GM21723 (cell line): ENCODE measurements at regions not wholly inside any gene's neighbourhood (a gene's known extent, or its start where the extent isn't known, plus 50 kb on each side); places are given as distances from the start of the nearest gene placed in this dataset.
"Not testable (repeated sequence)": the region's sequence is repeated elsewhere in the genome, so short reads cannot be mapped to it uniquely, and the experiment has no call there.

Experiments used
- ATAC-seq: cut with Tn5 transposase; IDR thresholded peaks from one replicate; pipeline ENCODE4 v1.9.1; 2021; ENCODE audit warnings: mild to moderate bottlenecking, moderate library complexity; ENCODE audit not compliant: unreplicated experiment

- no peak for ATAC-seq
Observed at GRCh38 chr10:28354511-28354910, 51.6 kb upstream of the MPP7 start.

DNA sequence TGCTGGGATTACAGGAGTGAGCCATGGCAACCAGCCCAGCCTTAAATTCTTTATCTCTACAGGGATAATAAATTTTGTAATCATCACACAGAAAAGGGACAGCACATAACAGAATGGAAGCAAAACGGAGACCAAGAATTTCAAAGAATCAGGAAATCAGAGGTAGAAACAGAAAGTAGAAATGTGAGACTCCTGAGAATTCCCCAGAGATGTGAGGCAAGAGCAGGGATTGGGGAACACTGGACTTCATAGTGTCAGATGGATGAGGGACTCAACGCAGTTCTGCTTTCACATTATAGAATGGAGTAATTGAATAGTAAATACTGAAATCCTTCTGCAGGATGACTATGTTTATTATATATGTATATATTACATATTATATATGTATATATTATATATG is 52.5 kb upstream of the MPP7 start:
- no peak for ATAC-seq

GRCh38 chr10:28359334-28359733 is 56.5 kb upstream of the MPP7 start:
- no peak for ATAC-seq

DNA sequence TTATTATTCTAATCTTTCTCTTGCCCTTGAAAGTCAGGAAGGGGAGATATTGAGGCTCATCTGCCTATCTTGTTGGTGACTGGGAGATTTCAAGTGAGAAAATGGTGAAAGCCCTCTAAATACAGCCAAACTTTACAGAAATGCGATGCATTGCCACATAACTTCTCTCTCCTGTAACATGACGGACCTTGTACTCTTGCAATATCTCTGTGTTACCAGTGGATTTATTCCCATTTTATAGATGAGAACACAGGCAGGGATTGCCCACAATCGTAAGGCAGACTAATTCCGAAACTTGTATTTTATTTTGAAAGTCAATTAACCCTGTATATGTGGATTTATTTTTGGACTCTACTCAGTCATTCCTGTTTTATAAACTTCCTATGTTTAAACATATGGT is 57.3 kb upstream of the MPP7 start:
- ATAC-seq = no peak

- no peak for ATAC-seq
Observed at GRCh38 chr10:28363376-28363775, 60.5 kb upstream of the MPP7 start.

DNA sequence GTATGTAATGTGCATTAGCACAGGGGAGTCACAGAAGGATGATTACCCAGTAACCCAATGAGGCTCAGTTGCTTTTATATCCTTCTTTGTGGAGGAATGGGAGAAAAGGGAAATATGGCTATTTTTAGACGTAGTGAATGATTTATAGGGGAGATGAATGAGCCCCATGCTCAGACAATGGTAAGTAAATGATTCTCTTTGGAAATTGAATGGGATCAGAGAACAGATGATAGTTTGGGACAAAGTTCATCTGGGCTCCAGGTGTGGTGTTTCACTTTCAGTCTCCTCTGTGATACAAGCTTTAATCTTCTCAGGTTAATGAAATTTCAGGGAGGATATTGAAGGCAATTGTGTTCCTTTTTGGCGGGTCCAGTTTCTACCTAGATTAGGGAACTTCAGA is 63.0 kb upstream of the MPP7 start:
- ATAC-seq = no peak

- no peak for ATAC-seq
Observed at GRCh38 chr10:28366994-28367393, 64.1 kb upstream of the MPP7 start.

DNA sequence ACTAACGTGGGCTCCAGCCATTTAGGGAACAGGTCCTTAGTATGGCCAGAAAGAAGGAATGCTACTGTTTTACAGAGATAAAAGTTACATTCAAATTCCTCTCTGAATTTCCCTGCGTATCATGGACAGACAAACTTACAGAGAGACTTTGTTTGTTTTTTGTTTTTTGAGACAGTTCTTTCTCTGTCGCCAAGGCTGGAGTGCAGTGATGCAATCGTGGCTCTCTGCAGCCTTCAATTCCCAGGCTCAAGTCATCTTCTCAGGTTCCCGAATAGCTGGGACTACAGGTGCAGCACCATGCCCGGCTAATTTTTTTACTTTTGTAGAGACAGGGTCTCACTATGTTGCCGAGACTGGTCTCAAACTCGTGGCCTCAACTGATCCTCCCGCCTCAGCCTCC is 64.5 kb upstream of the MPP7 start:
- no peak for ATAC-seq

- peak; percentile 95 for ATAC-seq
Observed at GRCh38 chr10:28367929-28368484, 65.1 kb upstream of the MPP7 start.

DNA sequence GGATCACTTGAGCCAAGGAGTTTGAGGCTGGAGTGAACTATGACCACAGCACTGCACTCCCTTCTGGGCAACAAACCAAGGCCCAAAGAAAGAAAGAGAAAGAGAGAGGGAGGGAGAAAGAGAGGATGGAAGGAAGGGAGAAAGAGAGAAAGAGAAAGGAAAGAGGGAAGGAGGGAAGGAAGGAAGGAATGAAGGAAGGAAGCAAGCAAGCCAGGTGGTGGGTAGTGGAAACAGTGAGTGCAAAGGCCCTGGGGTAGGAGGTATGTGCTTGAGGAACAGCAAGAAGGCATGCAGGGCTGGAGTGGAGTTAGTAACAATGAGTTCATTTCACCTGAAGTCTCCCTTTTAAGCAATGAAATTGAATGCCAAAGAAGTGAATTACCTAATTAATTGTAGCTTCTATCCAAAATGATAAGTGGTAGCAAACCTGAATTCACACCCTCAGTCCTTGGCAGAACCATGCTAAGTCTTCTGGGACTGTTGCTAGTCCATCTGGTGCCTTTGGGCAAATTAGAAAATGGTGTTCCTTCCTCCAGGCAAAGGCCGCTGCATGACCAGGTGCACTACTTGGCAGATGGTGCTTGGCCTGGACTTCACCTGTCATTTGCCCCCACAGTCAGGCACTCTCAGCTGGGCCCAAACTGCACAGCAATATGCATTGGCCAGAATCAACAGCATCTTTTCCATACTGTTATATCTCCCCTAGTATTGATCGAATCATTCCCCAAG is 67.4 kb upstream of the MPP7 start:
- no peak for ATAC-seq

DNA sequence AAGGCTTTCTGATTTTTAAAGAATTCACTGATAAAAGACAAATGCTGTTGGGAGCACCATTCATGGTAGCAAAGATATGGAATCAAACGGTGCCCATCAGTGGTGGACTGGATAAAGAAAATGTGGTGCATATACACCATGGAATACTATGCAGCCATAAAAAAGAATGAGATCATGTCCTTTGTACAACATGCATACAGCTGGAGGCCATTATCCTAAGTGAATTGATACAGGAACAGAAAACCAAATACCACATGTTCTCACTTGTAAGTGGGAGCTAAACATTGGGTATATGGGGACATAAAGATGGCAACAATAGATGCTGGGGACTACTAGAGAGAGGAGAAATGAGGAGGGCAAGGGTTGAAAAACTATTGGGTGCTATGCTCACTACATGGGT is 68.8 kb upstream of the MPP7 start:
- ATAC-seq = not testable (repeated sequence)

DNA sequence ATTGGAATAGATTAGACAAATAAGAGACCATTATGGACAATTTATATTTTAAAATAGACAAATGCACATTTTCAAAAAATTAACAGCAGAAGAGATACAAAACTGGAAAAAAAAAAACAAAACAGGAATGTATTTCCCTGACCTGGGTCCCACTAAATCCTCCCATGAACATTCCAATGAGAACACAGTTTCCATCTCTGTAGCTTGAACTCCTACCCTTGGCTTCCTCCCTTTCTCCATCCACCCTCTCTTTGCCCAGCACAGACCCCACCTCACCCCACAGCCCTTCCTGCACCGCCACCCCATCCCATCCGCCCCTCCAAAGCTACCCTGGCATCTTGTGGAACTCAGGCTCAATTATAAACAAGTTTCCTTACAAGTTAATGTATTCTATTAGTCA is 71.2 kb upstream of the MPP7 start:
- ATAC-seq = no peak

DNA sequence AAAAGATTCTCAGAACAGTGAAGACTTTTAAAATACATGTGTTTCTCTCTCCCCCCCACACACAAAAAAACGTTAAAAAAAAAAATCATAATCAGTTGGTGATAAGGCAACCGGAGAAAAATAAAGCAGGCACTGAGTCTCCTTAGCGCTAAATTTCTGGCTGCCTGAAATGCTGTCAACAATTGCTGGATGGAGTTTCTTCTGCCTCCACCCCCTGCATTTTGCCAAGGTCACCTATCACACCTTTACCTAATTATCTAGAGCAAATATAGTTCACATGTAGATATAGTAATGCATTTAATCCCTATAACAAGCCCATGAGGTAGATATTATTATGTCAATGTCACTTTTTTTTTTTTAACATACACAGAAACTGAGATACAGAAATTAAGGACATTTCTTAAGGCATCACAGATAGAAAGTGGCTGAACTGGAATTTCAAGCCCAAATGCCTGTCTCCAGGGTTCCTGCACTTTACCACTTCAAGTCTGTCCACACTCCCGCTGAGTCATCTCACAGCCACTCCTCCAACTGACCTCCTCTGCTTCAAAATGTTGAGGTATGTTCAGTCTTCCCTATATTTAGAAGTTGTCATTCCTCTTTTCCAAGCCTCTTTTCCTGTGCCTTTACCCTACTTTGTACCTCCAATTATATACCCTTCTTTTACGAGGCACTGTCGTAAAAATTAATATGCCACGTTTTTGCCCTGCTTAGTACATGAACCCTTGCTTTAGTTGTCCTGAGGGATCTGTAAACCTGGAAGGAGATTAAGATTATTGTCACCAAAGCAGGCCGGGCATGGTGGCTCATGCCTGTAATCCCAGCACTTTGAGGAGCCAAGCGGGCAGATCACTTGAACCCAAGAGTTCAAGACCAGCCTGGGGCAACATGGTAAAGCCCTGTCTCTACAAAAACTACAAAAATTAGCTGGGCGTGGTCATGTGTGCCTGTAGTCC is 72.8 kb upstream of the MPP7 start:
- ATAC-seq = no peak

GRCh38 chr10:28378986-28379585 is 76.2 kb upstream of the MPP7 start:
- ATAC-seq = no peak

- no peak for ATAC-seq
Observed at GRCh38 chr10:28381466-28381865, 78.6 kb upstream of the MPP7 start.

GRCh38 chr10:28381903-28382347 is 79.1 kb upstream of the MPP7 start:
- ATAC-seq = peak; percentile 91

DNA sequence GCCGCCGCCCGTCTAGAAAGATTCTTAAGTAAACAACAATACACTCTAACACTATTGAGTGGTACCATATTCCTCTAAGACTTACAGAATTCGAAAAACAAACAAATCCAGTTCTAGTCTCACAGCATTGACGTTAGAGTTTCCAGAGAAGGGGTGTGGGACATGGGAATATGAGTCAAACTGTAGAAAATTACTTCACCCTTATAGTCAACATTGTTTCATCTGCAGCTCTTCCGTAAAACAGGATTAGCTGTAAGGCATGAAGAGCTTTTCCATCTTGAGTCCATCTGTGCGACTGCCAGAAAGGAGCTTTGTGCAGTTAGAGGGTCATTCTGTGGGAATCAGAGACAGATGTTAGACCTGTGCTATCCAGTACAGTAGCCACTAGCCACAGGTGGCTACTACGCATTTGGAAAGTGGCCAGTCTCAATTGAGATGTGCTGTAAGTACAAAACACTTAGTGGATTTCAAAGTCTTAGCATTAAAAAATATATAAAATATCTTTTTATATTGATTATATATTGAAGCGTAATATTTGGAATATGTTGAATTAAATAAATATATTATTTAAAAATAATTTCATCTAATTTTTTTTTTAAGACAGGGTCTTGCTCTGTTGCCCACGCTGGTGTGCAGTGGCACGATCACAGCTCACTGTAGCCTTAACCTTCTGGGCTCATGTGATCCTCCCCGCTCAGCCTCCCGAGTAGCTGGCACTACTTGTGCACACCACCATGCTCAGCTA is 79.8 kb upstream of the MPP7 start:
- no peak for ATAC-seq

DNA sequence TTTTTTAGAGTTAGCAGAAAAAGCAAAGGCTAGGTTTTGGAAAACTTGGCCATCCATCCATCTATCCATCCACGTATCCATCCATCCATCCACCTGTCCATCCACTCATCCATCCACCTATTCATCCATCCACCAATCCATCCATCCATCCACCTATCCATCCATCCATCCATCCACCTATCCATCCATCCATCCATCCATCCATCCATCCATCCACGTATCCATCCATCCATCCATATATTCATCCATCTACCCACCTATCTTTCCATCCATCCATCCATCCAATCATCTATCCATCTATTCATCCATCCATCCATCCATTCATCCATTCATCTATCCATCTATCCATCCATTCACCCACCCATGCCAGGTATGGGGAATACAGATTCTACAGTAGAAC is 81.7 kb upstream of the MPP7 start:
- no peak for ATAC-seq

- no peak for ATAC-seq
Observed at GRCh38 chr10:28385748-28386502, 83.1 kb upstream of the MPP7 start.

GRCh38 chr10:28386503-28386868 is 83.6 kb upstream of the MPP7 start:
- no peak for ATAC-seq
